ENCODE measurements at regions not wholly inside any gene's neighbourhood (a gene's known extent, or its start where the extent isn't known, plus 50 kb on each side); places are given as distances from the start of the nearest gene placed in this dataset.

DNA sequence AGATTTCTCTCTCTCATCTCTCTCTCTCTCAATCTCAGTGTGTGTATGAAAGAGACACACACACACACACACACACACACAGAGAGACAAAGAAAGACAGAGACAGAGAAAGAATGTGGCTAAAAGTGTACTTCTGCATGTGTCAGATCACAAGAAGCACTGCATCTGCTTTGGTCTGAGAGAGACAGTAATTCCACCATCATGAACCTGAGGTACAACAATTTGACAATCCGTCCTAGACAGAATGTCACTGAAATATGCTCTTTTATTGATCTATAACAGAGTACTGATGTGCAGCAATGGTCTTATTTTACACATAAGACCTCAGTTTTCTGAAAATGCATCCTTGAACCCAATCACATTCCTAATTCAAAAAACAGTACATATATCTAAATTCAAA lies 576.2 kb upstream of the SMIM31 start:
- no peaks in the 10 kb centered on the region for H3K9me3 ChIP-seq
- H3K4me1 ChIP-seq = no peaks in the 10 kb centered on the region
- no peak overlapping the region for H3K27ac ChIP-seq
- DNase-seq = no peak
- intact Hi-C loops (cut with DNase I) = no loop called here
- H3K27me3 ChIP-seq = no peaks in the 10 kb centered on the region
- H3K36me3 ChIP-seq = no peaks in the 10 kb centered on the region
- TF ChIP-seq, protein P1, sequence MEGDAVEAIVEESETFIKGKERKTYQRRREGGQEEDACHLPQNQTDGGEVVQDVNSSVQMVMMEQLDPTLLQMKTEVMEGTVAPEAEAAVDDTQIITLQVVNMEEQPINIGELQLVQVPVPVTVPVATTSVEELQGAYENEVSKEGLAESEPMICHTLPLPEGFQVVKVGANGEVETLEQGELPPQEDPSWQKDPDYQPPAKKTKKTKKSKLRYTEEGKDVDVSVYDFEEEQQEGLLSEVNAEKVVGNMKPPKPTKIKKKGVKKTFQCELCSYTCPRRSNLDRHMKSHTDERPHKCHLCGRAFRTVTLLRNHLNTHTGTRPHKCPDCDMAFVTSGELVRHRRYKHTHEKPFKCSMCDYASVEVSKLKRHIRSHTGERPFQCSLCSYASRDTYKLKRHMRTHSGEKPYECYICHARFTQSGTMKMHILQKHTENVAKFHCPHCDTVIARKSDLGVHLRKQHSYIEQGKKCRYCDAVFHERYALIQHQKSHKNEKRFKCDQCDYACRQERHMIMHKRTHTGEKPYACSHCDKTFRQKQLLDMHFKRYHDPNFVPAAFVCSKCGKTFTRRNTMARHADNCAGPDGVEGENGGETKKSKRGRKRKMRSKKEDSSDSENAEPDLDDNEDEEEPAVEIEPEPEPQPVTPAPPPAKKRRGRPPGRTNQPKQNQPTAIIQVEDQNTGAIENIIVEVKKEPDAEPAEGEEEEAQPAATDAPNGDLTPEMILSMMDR (IDR thresholded peaks at IDR 0.05) = no peak
- no peak overlapping the region for H3K4me3 ChIP-seq
- no peak for ATAC-seq

DNA sequence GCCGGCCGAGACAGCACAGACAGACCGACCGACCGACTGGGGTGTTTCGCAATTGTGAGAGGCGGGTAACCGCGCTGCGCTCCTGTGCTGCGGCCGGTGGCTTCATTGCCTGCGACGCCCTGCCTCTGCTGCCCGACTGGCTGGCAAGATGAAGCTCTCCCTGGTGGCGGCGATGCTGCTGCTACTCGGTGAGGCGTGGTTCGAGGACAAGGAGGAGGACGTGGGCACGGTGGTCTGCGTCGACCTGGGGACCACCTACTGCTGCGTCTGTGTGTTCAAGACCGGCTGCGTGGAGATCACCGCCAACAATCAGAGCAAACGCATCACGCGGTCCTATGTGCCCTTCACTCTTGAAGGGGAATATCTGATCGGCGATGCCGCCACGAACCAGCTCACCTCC lies 565.7 kb upstream of the SMIM31 start:
- ATAC-seq = no peak

GRCh38 chr4:164192844-164193243 lies 561.1 kb upstream of the SMIM31 start:
- Histone ChIP-seq H3K4me3 (no peak overlapping the region), H3K27ac (no peak overlapping the region), H3K27me3 (no peaks in the 10 kb centered on the region), H3K9me3 (no peaks in the 10 kb centered on the region), H3K4me1 (no peaks in the 10 kb centered on the region), H3K36me3 (no peaks in the 10 kb centered on the region)
- ATAC-seq (no peak), DNase-seq (no peak)
- intact Hi-C loops (cut with DNase I) = no loop called here
- TF ChIP-seq, protein P1 (IDR thresholded peaks at IDR 0.05) = no peak

More for the DNA sequence above, 565.7 kb upstream of the SMIM31 start:
- DNase-seq = no peak
- TF ChIP-seq, protein P1 (IDR thresholded peaks at IDR 0.05) = no peak
- no peak overlapping the region for H3K4me3 ChIP-seq
- no peak overlapping the region for H3K27ac ChIP-seq
- intact Hi-C loops (cut with DNase I) = no loop called here
- H3K4me1 ChIP-seq = no peaks in the 10 kb centered on the region
- H3K9me3 ChIP-seq = no peaks in the 10 kb centered on the region
- no peaks in the 10 kb centered on the region for H3K27me3 ChIP-seq
- no peaks in the 10 kb centered on the region for H3K36me3 ChIP-seq

- no peaks in the 10 kb centered on the region for H3K9me3 ChIP-seq
- no peaks in the 10 kb centered on the region for H3K36me3 ChIP-seq
- no peaks in the 10 kb centered on the region for H3K4me1 ChIP-seq
- TF ChIP-seq, protein P1 (IDR thresholded peaks at IDR 0.05) = no peak
- DNase-seq = no peak
- H3K27me3 ChIP-seq = no peaks in the 10 kb centered on the region
- no peak for ATAC-seq
- no peak overlapping the region for H3K4me3 ChIP-seq
- H3K27ac ChIP-seq = no peak overlapping the region
- intact Hi-C loops (cut with DNase I) = no loop called here
Observed at GRCh38 chr4:164193676-164194075, 560.3 kb upstream of the SMIM31 start.

GRCh38 chr4:164197556-164197955 lies 556.4 kb upstream of the SMIM31 start:
- ATAC-seq (no peak), DNase-seq (no peak)
- H3K27ac ChIP-seq = no peak overlapping the region
- intact Hi-C loops (cut with DNase I) = no loop called here
- no peaks in the 10 kb centered on the region for H3K36me3 ChIP-seq
- H3K27me3 ChIP-seq = no peaks in the 10 kb centered on the region
- H3K4me1 ChIP-seq = no peaks in the 10 kb centered on the region
- no peaks in the 10 kb centered on the region for H3K9me3 ChIP-seq
- TF ChIP-seq, protein P1 (IDR thresholded peaks at IDR 0.05) = no peak
- no peak overlapping the region for H3K4me3 ChIP-seq

- Histone ChIP-seq H3K4me1 (no peaks in the 10 kb centered on the region), H3K9me3 (no peaks in the 10 kb centered on the region), H3K36me3 (no peaks in the 10 kb centered on the region), H3K27me3 (no peaks in the 10 kb centered on the region), H3K4me3 (no peak overlapping the region), H3K27ac (no peak overlapping the region)
- no peak for ATAC-seq
- intact Hi-C loops (cut with DNase I) = no loop called here
- no peak for DNase-seq
- TF ChIP-seq, protein P1 (IDR thresholded peaks at IDR 0.05) = no peak
Observed at GRCh38 chr4:164203476-164203875, 550.5 kb upstream of the SMIM31 start.

All from upper lobe of right lung (tissue), 1 donor.